GM12872 (cell line): ENCODE measurements at regions not wholly inside any gene's neighbourhood (a gene's known extent, or its start where the extent isn't known, plus 50 kb on each side); places are given as distances from the start of the nearest gene placed in this dataset.

Experiments
- CTCF ChIP-seq: IDR thresholded peaks from 3 replicates; pipeline ENCODE4 v1.5.1; 2011; ENCODE audit warnings: low read depth, mild to moderate bottlenecking, low read length, moderate library complexity; ENCODE audit not compliant: insufficient read depth

- no peak for TF ChIP-seq CTCF
Observed at GRCh38 chr13:89965252-89965651, 1382.2 kb upstream of the MIR17HG start.

GRCh38 chr13:89966524-89966923, 1381.0 kb upstream of the MIR17HG start:
- no peak for TF ChIP-seq CTCF

- no peak for TF ChIP-seq CTCF
Observed at GRCh38 chr13:89967701-89968100, 1379.8 kb upstream of the MIR17HG start.

GRCh38 chr13:89968470-89968869, 1379.0 kb upstream of the MIR17HG start:
- TF ChIP-seq CTCF, result no peak

GRCh38 chr13:89970353-89970709, 1377.2 kb upstream of the MIR17HG start:
- TF ChIP-seq CTCF, result no peak

- TF ChIP-seq CTCF, result no peak
Observed at GRCh38 chr13:89977203-89977602, 1370.3 kb upstream of the MIR17HG start.

GRCh38 chr13:89980896-89981295, 1366.6 kb upstream of the MIR17HG start:
- TF ChIP-seq CTCF, result no peak
